HCT116 (cell line): ENCODE measurements at regions not wholly inside any gene's neighbourhood (a gene's known extent, or its start where the extent isn't known, plus 50 kb on each side); places are given as distances from the start of the nearest gene placed in this dataset.
A peak's percentile ranks its signal among the peaks of the same experiment; 100 is the strongest.

Experiments used
- ATAC-seq: fragments of 200-7000 bp; cut with Tn5 transposase; 2 replicates; pipeline ENCODE4 v1.9.1; 2020; ENCODE audit warnings: mild to moderate bottlenecking, moderate library complexity
- BruUV-seq: library from RNA; stranded (reverse); fragments of 400-500 nt; replicated peaks from 2 replicates; lab custom pipeline; 2021; lab: Mats Ljungman, UMichigan
- CTCF ChIA-PET: fragments of 300-600 bp; sonication (Branson Sonifier 250); formaldehyde crosslinking; loops from one replicate; lab custom pipeline; 2021; ENCODE audit warnings: antibody characterized with exemption; lab: Charles Lee
- POLR2A ChIA-PET: fragments of 300-600, 350-600 bp; sonication (Branson Sonifier 250); formaldehyde crosslinking; loops from one replicate; lab custom pipeline; 2021; ENCODE audit warnings: antibody characterized with exemption; lab: Charles Lee
- RAD21 ChIA-PET, 2 experiments: fragments of 300-600 bp; sonication (Branson Sonifier 250); formaldehyde crosslinking; loops; one replicate each; lab custom pipeline; 2023; ENCODE audit warnings: low total read pairs in 2 of 2; ENCODE audit not compliant: uncharacterized antibody in 2 of 2, unreplicated experiment in 2 of 2, low non-redundant PET in 1 of 2; lab: Charles Lee
- DNase-seq: peaks from one replicate; pipeline ENCODE4 v3.0.0-alpha.2; 2010; ENCODE audit warnings: low read depth, low spot score
- H2AFZ ChIP-seq: fragments of 200-600 bp; shearing (Covaris generic), sonication (generic); 2 replicates; pipeline ENCODE4 v1.6.1; 2017; ENCODE audit warnings: low read depth, mixed run types, mixed read lengths, antibody characterized with exemption, low read length; ENCODE audit not compliant: poor library complexity, severe bottlenecking
- H3K27ac ChIP-seq: 2 replicates; pipeline ENCODE4 v1.5.1; 2012; ENCODE audit warnings: low read depth, low read length
- H3K27me3 ChIP-seq: fragments of 200-600 bp; sonication (generic); 2 replicates; pipeline ENCODE4 v1.6.1; 2016; ENCODE audit warnings: mixed run types, low read length, mixed read lengths; ENCODE audit not compliant: insufficient read depth
- H3K36me3 ChIP-seq, 2 experiments: fragments of 200-500 bp in 1 of 2; fragments of 200-600 bp in 1 of 2; sonication (Bioruptor generic) in 1 of 2; sonication (generic) in 1 of 2; 2 replicates each; pipeline versions ENCODE4 v1.5.1 to v1.6.1; 2014 to 2016; ENCODE audit warnings: low read length in 2 of 2, inconsistent platforms in 1 of 2, mixed read lengths in 1 of 2, mixed run types in 1 of 2; ENCODE audit not compliant: insufficient read depth in 2 of 2, control insufficient read depth in 1 of 2
- H3K4me1 ChIP-seq, 2 experiments: fragments of 200-600 bp in 1 of 2; sonication (generic) in 1 of 2; 2 replicates each; pipeline versions ENCODE4 v1.5.1 to v1.6.1; 2012 to 2017; ENCODE audit warnings: low read length in 2 of 2, inconsistent platforms in 1 of 2, mild to moderate bottlenecking in 1 of 2, mixed read lengths in 1 of 2, mixed run types in 1 of 2, moderate library complexity in 1 of 2; ENCODE audit not compliant: insufficient read depth in 2 of 2, control insufficient read depth in 1 of 2
- H3K4me2 ChIP-seq: fragments of 200-600 bp; sonication (generic); 2 replicates; pipeline ENCODE4 v1.6.1; 2017; ENCODE audit warnings: mixed run types, low read length, mixed read lengths
- H3K4me3 ChIP-seq, 2 experiments: fragments of 200-600 bp in 1 of 2; sonication (generic) in 1 of 2; replicated peaks in 1 of 2; 2 replicates each; pipeline ENCODE4 v1.5.1; 2011 to 2016; ENCODE audit warnings: low read length in 2 of 2, control low read depth in 1 of 2, low read depth in 1 of 2, mild to moderate bottlenecking in 1 of 2, mixed read lengths in 1 of 2, mixed run types in 1 of 2
- H3K79me2 ChIP-seq: fragments of 200-600 bp; sonication (generic); 2 replicates; pipeline ENCODE4 v1.6.1; 2017; ENCODE audit warnings: mild to moderate bottlenecking, mixed run types, low read length, moderate library complexity, mixed read lengths; ENCODE audit not compliant: insufficient read depth
- H3K9ac ChIP-seq: fragments of 200-600 bp; sonication (generic); 2 replicates; pipeline ENCODE4 v1.6.1; 2016; ENCODE audit warnings: low read length, mixed read lengths
- H3K9me2 ChIP-seq: fragments of 200-600 bp; sonication (generic), shearing (Covaris generic); 2 replicates; pipeline ENCODE4 v1.6.1; 2017; ENCODE audit warnings: mixed run types, mild to moderate bottlenecking, moderate library complexity; ENCODE audit not compliant: insufficient read depth
- H3K9me3 ChIP-seq, 2 experiments: fragments of 200-500 bp in 1 of 2; fragments of 200-600 bp in 1 of 2; sonication (Bioruptor generic) in 1 of 2; sonication (generic) in 1 of 2; 2 replicates each; pipeline ENCODE4 v1.6.1; 2014 to 2017; ENCODE audit warnings: low read length in 2 of 2, mixed read lengths in 2 of 2, inconsistent platforms in 1 of 2, low read depth in 1 of 2, mild to moderate bottlenecking in 1 of 2, mixed run types in 1 of 2, moderate library complexity in 1 of 2; ENCODE audit not compliant: control insufficient read depth in 1 of 2, insufficient read depth in 1 of 2
- H4K20me1 ChIP-seq: fragments of 200-600 bp; sonication (generic), shearing (Covaris generic); 2 replicates; pipeline ENCODE4 v1.6.1; 2017; ENCODE audit warnings: mixed run types, mild to moderate bottlenecking, moderate library complexity; ENCODE audit not compliant: insufficient read depth
- CEBPB ChIP-seq: IDR thresholded peaks from 2 replicates; pipeline ENCODE4 v1.6.1; 2012; ENCODE audit warnings: low read depth
- EGR1 ChIP-seq: IDR thresholded peaks from 2 replicates; pipeline ENCODE4 v1.6.1; 2012; ENCODE audit warnings: low read depth
- EZH2 ChIP-seq: fragments of 200-600 bp; sonication (generic); IDR thresholded peaks from 2 replicates; pipeline ENCODE4 v1.6.1; 2017; ENCODE audit warnings: antibody characterized with exemption, mixed run types
- EZH2phosphoT487 ChIP-seq: fragments of 200-600 bp; IDR thresholded peaks from 2 replicates; pipeline ENCODE4 v1.6.1; 2018; ENCODE audit warnings: antibody characterized with exemption, borderline replicate concordance
- POLR2AphosphoS5 ChIP-seq: IDR thresholded peaks from 2 replicates; pipeline ENCODE4 v1.6.1; 2011; ENCODE audit warnings: mild to moderate bottlenecking, low read depth, low read length, moderate library complexity
- RAD21 ChIP-seq: IDR thresholded peaks from 2 replicates; pipeline ENCODE4 v1.6.1; 2012; ENCODE audit warnings: low read depth, mild to moderate bottlenecking
- SIN3A ChIP-seq: IDR thresholded peaks from 2 replicates; pipeline ENCODE4 v1.6.1; 2012; ENCODE audit warnings: low read depth
- SP1 ChIP-seq: IDR thresholded peaks from 2 replicates; pipeline ENCODE4 v1.6.1; 2012; ENCODE audit warnings: low read depth
- SRF ChIP-seq: IDR thresholded peaks from 2 replicates; pipeline ENCODE4 v1.6.1; 2012; ENCODE audit warnings: low read depth
- YY1 ChIP-seq: IDR thresholded peaks from 2 replicates; pipeline ENCODE4 v1.6.1; 2011; ENCODE audit warnings: low read length, low read depth, moderate library complexity, mild to moderate bottlenecking; ENCODE audit not compliant: insufficient replicate concordance; ENCODE audit errors: extremely low read depth
- ZBTB33 ChIP-seq: IDR thresholded peaks from 2 replicates; pipeline ENCODE4 v1.6.1; 2011; ENCODE audit warnings: mild to moderate bottlenecking, low read length, moderate library complexity; ENCODE audit not compliant: insufficient replicate concordance; ENCODE audit errors: extremely low read depth
- intact Hi-C: fragments of 100-400 bp; cut with micrococcal nuclease; formaldehyde crosslinking; loops from 2 replicates; pipeline ENCODE4 v1.10.0; 2022
- TF ChIP-seq, protein P1 (sequence below): IDR thresholded peaks from 2 replicates; pipeline ENCODE4 v1.6.1; 2012

DNA sequence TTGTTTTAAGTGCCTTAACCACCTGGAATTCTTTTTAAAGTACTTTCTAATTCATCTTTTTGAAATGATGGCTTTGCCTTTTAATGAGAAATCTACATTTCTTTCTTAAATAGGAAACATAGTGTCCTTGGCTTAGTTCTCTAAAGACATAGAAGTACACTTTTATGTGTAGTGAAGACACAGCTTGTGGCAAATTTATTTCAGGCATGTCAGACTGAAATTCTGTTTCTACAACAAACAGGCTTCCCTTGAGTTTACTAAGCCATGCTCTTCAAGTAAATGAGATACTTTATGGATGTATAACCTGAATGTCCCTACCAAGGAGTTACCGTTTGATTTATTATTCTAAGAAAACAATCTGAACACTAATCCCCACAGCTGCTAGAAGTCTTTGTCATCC is 136.9 kb upstream of the MAGI2 start:
- ChIA-PET POLR2A (no interaction called here), CTCF (no interaction called here), RAD21 (no interaction called here)
- H3K27me3 ChIP-seq = no peaks in the 10 kb centered on the region
- H3K9me3 ChIP-seq = no peaks in the 10 kb centered on the region
- H3K36me3 ChIP-seq = no peaks in the 10 kb centered on the region
- TF ChIP-seq SIN3A (no peak), SP1 (no peak), RAD21 (no peak), ZBTB33 (no peak), POLR2AphosphoS5 (no peak), CEBPB (no peak), EZH2phosphoT487 (no peak), EGR1 (no peak), EZH2 (no peak), YY1 (no peak), SRF (no peak)
- TF ChIP-seq, protein P1, sequence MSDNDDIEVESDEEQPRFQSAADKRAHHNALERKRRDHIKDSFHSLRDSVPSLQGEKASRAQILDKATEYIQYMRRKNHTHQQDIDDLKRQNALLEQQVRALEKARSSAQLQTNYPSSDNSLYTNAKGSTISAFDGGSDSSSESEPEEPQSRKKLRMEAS = no peak
- intact Hi-C loops = no loop called here
- no peak overlapping the region for H3K27ac ChIP-seq
- no peak overlapping the region for H3K4me2 ChIP-seq
- no peaks in the 10 kb centered on the region for H3K4me1 ChIP-seq
- DNase-seq (no peak), ATAC-seq (no peak)
- H3K9ac ChIP-seq = no peak overlapping the region
- H4K20me1 ChIP-seq = no peaks in the 10 kb centered on the region
- H2AFZ ChIP-seq = peak overlapping the region; percentile 11
- H3K79me2 ChIP-seq = no peaks in the 10 kb centered on the region
- no peak overlapping the region for H3K4me3 ChIP-seq
- BruUV-seq = no TSS peak
- no peaks in the 10 kb centered on the region for H3K9me2 ChIP-seq
